NT2/D1 (cell line): ENCODE measurements at regions not wholly inside any gene's neighbourhood (a gene's known extent, or its start where the extent isn't known, plus 50 kb on each side); places are given as distances from the start of the nearest gene placed in this dataset.

Experiments used
- SUZ12 ChIP-seq: IDR thresholded peaks from 2 replicates; pipeline ENCODE4 v1.6.1; 2011; ENCODE audit not compliant: insufficient read length, insufficient read depth; ENCODE audit errors: extremely low read depth
- YY1 ChIP-seq: IDR thresholded peaks from 2 replicates; pipeline ENCODE4 v1.6.1; 2011; ENCODE audit not compliant: insufficient read length, insufficient read depth
- ZNF274 ChIP-seq: IDR thresholded peaks from 2 replicates; pipeline ENCODE4 v1.6.1; 2011; ENCODE audit warnings: mild to moderate bottlenecking, low read depth, low read length

DNA sequence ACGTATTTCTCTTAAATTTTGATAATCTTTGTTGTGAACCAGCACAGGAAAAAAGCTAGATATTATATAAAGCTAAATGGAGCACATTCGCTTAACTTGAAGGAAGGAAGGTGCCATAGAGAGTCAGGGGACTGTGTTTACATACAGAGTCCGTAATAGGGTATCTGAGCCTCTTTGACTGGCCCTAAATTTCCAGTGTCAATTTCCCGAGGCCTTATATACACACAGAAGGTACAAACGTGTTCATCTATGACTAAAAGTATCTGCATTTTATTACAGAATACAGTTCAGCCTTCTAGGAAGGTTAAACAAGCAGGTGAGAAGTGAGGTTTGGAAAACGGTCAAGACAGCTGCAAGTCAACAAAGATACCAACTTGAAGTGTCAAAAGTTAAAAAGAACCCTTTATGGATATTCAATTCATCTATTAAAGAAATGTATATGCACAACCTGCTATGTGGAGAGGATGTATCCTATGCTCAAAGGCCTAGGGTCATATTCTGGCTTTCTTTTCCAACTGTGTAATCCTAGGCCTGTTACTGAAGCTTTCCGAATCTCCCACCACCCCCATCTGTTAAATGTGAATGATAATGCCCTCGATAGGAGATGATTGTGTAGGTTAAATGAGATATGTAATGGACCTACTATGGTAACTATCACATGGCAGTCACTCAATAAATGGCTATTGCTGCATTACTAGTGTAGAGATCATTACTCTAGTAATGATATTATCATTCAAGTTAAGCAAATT is 263.7 kb upstream of the MAF start:
- TF ChIP-seq YY1: no peak
- no peak for TF ChIP-seq SUZ12
- no peak for TF ChIP-seq ZNF274
